ENCODE measurements at regions not wholly inside any gene's neighbourhood (a gene's known extent, or its start where the extent isn't known, plus 50 kb on each side); places are given as distances from the start of the nearest gene placed in this dataset.

DNA sequence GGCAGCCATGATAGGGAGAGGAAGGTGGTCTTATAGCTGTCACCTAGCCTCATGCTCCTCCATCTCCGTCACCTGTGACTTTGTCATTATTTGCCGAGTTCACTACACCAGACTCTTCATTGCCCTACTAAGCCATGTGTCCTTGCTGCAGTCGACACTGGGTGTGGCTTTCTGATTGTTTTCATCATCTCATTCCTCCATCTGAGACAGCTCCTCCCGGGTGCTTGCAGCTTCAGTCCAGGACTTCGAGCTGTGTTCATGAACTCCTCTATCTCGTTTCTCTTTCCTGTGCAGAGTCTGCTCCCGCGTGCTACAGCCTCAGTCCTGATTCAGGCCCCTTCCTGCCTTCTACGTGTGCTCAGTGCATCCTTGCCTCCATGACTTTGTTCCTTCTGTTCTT is 295.1 kb upstream of the TNP1 start:
- Mint-ChIP-seq H3K4me3 (no peak overlapping the region), H3K36me3 (ENCODE audit: low read depth) (no peaks in the 10 kb centered on the region), H3K27ac (no peak overlapping the region), H3K9me3 (no peaks in the 10 kb centered on the region), H3K27me3 (ENCODE audit: low read depth, poor library complexity) (no peaks in the 10 kb centered on the region), H3K4me1 (peaks cover 13% of the 10 kb centered on the region)
- no peak for TF ChIP-seq CTCF (IDR thresholded peaks at IDR 0.05)
- DNase-seq = no peak

- H3K4me3 Mint-ChIP-seq = no peak overlapping the region
- H3K36me3 Mint-ChIP-seq (ENCODE audit: low read depth) = no peaks in the 10 kb centered on the region
- no peak overlapping the region for H3K27ac Mint-ChIP-seq
- no peaks in the 10 kb centered on the region for H3K27me3 Mint-ChIP-seq (ENCODE audit: low read depth, poor library complexity)
- H3K4me1 Mint-ChIP-seq = peaks cover 18% of the 10 kb centered on the region
- TF ChIP-seq CTCF (IDR thresholded peaks at IDR 0.05) = no peak
- peaks cover 3% of the 10 kb centered on the region for H3K9me3 Mint-ChIP-seq
- DNase-seq = no peak
Measured at GRCh38 chr2:217153510-217153909, 293.6 kb upstream of the TNP1 start.

GRCh38 chr2:217152831-217153230 is 293.0 kb upstream of the TNP1 start:
- no peak for DNase-seq
- Mint-ChIP-seq H3K36me3 (ENCODE audit: low read depth) (no peaks in the 10 kb centered on the region), H3K4me3 (no peak overlapping the region), H3K9me3 (peaks cover 3% of the 10 kb centered on the region), H3K27ac (no peak overlapping the region), H3K4me1 (peaks cover 19% of the 10 kb centered on the region), H3K27me3 (ENCODE audit: low read depth, poor library complexity) (no peaks in the 10 kb centered on the region)
- TF ChIP-seq CTCF (IDR thresholded peaks at IDR 0.05) = no peak

DNA sequence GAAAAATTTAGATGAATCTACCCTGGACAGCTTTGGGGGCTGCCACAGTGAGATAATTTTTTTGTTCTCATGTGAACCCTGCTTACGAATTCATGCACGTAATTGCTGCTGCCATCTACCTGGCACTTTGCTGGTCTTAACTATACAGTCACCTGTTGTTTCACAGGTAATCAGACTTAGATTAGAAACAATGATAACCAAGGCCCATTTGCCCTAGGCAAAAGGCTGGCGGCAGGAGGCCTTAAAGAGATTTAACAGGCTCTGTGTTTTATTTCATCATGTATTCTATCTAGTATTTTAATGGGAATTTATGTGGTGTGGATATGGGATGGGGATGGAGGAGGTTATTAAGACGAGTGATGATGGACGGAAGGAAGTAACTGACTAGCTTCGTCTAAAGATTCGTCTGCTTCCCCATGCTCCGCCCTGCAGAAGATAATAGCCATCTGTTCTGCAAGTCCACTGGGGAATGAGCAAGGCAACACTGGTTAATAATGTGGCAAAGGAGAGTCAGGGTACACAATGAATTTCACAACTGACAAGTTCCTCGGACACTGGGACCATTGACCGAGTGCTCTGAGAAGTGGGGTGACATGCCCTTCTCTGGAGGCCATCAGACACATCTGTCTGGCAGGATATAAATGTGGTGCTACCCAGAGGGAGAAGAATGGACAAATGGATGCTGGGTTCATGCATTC is 291.8 kb upstream of the TNP1 start:
- Mint-ChIP-seq H3K27ac (no peak overlapping the region), H3K4me3 (no peak overlapping the region), H3K4me1 (peaks cover 15% of the 10 kb centered on the region), H3K9me3 (peaks cover 3% of the 10 kb centered on the region), H3K36me3 (ENCODE audit: low read depth) (no peaks in the 10 kb centered on the region), H3K27me3 (ENCODE audit: low read depth, poor library complexity) (no peaks in the 10 kb centered on the region)
- TF ChIP-seq CTCF (IDR thresholded peaks at IDR 0.05) = no peak
- no peak for DNase-seq

GRCh38 chr2:217150236-217150635 is 290.4 kb upstream of the TNP1 start:
- peaks cover 15% of the 10 kb centered on the region for H3K4me1 Mint-ChIP-seq
- DNase-seq = no peak
- H3K27ac Mint-ChIP-seq = no peak overlapping the region
- H3K4me3 Mint-ChIP-seq = no peak overlapping the region
- peaks cover 3% of the 10 kb centered on the region for H3K9me3 Mint-ChIP-seq
- H3K36me3 Mint-ChIP-seq (ENCODE audit: low read depth) = no peaks in the 10 kb centered on the region
- no peak for TF ChIP-seq CTCF (IDR thresholded peaks at IDR 0.05)
- no peaks in the 10 kb centered on the region for H3K27me3 Mint-ChIP-seq (ENCODE audit: low read depth, poor library complexity)

DNA sequence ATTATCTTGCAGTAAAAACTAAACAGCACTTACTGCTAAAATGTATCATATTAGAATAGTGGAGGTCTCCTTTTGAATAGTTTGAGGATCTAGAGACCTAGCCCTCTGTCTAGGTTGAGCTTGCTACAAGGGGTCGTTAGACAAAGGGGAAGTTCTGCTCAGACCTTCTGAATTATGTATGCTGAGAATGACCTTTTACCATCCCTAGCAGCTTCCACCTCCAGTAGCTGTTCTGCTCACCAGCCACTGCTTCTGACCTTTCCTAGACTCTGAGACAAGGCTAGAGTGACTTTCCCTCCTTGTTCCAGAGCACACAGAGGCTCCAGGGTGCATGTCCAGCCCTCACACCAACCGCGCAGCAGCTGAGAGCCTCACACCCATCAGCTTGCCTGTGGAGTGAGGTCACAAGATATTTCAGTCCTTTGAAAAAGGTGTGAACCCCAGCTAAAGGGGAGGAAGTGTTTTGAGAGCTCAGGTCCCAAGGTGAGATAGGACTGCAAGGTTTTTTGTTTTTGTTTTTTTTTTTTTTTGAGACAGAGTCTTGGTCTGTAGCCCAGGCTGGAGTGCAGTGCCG is 289.3 kb upstream of the TNP1 start:
- Mint-ChIP-seq H3K4me1 (peaks cover 15% of the 10 kb centered on the region), H3K9me3 (peaks cover 4% of the 10 kb centered on the region), H3K4me3 (no peak overlapping the region), H3K27ac (no peak overlapping the region), H3K27me3 (ENCODE audit: low read depth, poor library complexity) (no peaks in the 10 kb centered on the region), H3K36me3 (ENCODE audit: low read depth) (no peaks in the 10 kb centered on the region)
- TF ChIP-seq CTCF (IDR thresholded peaks at IDR 0.05) = no peak
- no peak for DNase-seq

Measured in nephron progenitor cell (in vitro differentiated cells).